Osteocyte (in vitro differentiated cells): ENCODE measurements at regions not wholly inside any gene's neighbourhood (a gene's known extent, or its start where the extent isn't known, plus 50 kb on each side); places are given as distances from the start of the nearest gene placed in this dataset.
"Not testable (repeated sequence)": the region's sequence is repeated elsewhere in the genome, so short reads cannot be mapped to it uniquely, and the experiment has no call there.

Experiments
- DNase-seq: peaks from one replicate; pipeline ENCODE4 v3.0.0; 2021; ENCODE audit warnings: mixed read lengths; ENCODE audit not compliant: unreplicated experiment; ENCODE audit errors: extremely low spot score
- H3K27ac Mint-ChIP-seq: one replicate; pipeline ENCODE4 v1.8.0; 2021; ENCODE audit warnings: mild to moderate bottlenecking, mixed read lengths; ENCODE audit not compliant: unreplicated experiment
- H3K27me3 Mint-ChIP-seq: one replicate; pipeline ENCODE4 v1.8.0; 2021; ENCODE audit warnings: mixed read lengths; ENCODE audit not compliant: unreplicated experiment
- H3K36me3 Mint-ChIP-seq: one replicate; pipeline ENCODE4 v1.8.0; 2021; ENCODE audit warnings: mixed read lengths; ENCODE audit not compliant: unreplicated experiment
- H3K4me1 Mint-ChIP-seq: one replicate; pipeline ENCODE4 v1.8.0; 2021; ENCODE audit warnings: mixed read lengths; ENCODE audit not compliant: unreplicated experiment
- H3K4me3 Mint-ChIP-seq: one replicate; pipeline ENCODE4 v1.8.0; 2021; ENCODE audit warnings: mild to moderate bottlenecking, moderate library complexity, mixed read lengths; ENCODE audit not compliant: unreplicated experiment
- H3K9me3 Mint-ChIP-seq: one replicate; pipeline ENCODE4 v1.8.0; 2021; ENCODE audit warnings: mixed read lengths; ENCODE audit not compliant: unreplicated experiment

DNA sequence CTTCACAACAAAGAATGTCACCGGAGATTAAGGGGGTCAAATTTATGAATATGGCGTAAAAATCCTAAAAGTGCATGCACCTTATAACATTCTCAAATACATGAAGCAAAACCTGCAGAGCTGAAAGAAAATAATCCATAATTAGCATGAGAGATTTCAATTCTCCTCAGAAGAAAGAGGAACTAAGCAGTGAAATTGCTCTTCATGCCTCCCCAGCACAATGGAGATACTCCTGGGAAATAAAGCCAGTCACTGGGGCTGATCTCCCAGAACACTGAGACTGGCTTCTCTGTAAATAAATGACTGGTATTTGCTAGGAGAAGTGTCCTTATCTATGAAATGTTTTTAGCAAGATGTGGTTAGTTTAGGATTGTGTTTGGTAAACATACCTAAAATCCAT lies 68.1 kb downstream of the GOLGA6L6 start:
- not testable (repeated sequence) for H3K27ac Mint-ChIP-seq, H3K9me3 Mint-ChIP-seq, H3K27me3 Mint-ChIP-seq, H3K4me1 Mint-ChIP-seq, H3K4me3 Mint-ChIP-seq, DNase-seq, H3K36me3 Mint-ChIP-seq

DNA sequence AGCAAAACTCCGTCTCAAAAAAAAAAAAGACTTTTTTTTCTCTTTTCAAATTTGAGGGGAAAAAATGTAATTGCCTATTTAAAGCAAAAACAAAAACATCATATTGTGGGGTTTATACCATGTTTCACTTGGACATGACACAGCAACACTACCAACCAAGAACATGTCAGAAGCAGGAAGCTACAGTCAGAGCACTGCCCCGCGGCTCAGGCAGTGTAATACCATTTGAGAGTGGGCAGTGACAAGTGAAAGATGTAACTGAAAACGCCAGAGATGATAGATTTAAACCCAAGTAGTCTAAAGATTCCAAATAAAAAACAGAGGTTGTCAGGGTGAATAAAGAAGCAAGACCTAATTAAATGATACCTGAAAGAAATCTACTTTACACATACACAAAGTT lies 68.6 kb downstream of the GOLGA6L6 start:
- not testable (repeated sequence) for H3K9me3 Mint-ChIP-seq, DNase-seq, H3K27ac Mint-ChIP-seq

DNA sequence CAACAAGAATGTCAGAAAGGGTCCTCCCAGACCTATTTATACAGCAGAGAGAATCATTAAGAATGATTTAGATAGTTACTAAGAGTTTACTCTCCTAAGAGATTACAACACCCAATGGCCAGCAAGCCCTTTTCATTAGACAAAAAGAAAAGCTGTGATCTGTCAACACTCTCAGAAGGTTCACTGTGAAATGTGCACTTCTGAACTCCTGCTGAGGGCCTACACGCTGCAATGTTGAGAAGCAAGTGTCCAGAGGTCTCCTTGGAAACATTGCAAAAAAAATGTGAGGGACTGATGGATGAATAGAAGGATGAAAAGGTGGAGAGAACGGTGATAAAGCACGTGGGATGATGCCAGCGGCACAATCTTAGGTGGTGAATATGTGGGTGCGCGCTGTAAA lies 70.8 kb downstream of the GOLGA6L6 start:
- H3K27ac Mint-ChIP-seq, H3K36me3 Mint-ChIP-seq, H3K27me3 Mint-ChIP-seq, H3K9me3 Mint-ChIP-seq, H3K4me3 Mint-ChIP-seq, DNase-seq, H3K4me1 Mint-ChIP-seq: not testable (repeated sequence)

More for the DNA sequence above, 68.6 kb downstream of the GOLGA6L6 start:
- not testable (repeated sequence) for H3K36me3 Mint-ChIP-seq, H3K27me3 Mint-ChIP-seq, H3K4me3 Mint-ChIP-seq, H3K4me1 Mint-ChIP-seq

DNA sequence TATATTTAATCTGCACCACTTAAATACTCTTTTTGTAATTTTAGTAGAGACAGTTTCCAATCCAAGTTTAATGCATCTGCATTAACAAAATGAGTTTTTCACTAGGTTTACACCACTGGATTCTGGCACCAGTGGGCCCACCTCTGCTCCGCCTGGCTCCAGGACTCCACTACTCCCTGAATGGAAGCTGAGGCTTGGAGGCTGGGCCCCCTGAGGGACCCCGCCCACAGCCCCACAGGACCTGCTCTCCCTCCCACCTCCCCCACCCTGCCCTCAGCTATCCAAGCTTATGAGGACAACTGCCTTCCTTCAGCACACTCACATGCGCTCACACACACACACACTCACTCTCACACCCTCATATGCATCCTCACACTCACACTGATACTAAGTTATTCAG lies 100.5 kb downstream of the GOLGA6L6 start:
- not testable (repeated sequence) for H3K36me3 Mint-ChIP-seq, H3K4me1 Mint-ChIP-seq, H3K27ac Mint-ChIP-seq, H3K9me3 Mint-ChIP-seq, H3K4me3 Mint-ChIP-seq, H3K27me3 Mint-ChIP-seq
- DNase-seq = peak; percentile 75

DNA sequence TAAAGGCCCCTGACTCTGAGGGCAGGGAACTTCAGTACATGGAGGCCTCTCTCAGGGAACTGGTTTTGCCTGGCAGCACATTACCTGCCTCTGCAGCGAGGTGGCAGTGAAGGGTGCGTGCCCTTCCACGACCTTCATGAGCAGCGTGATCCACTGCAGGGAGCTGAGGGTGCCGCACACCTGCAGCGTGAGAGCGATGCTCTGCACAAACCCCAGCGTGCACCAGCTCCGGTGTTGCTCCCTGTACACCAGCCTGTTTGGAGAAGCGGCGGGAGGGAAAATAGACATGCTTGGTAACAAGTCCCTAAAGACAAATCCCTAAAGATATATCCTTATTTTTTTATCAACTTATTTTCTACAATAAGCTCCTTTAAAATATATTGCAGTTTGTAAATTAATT lies 101.2 kb downstream of the GOLGA6L6 start:
- not testable (repeated sequence) for H3K4me3 Mint-ChIP-seq, DNase-seq, H3K9me3 Mint-ChIP-seq, H3K36me3 Mint-ChIP-seq, H3K27me3 Mint-ChIP-seq, H3K4me1 Mint-ChIP-seq, H3K27ac Mint-ChIP-seq

DNA sequence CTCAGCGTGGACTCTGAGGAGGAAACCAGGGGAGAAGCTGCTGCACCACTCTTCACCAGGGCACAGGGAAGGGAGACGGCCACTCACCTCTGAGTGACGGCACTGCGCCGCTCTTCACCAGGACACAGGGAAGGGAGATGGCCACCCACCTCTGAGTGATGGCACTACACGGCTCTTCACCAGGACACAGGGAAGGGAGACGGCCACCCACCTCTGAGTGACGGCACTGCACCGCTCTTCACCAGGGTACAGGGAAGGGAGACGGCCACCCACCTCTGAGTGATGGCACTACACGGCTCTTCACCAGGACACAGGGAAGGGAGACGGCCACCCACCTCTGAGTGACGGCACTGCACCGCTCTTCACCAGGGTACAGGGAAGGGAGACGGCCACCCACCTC lies 102.5 kb downstream of the GOLGA6L6 start:
- not testable (repeated sequence) for H3K27me3 Mint-ChIP-seq, H3K27ac Mint-ChIP-seq, H3K36me3 Mint-ChIP-seq, H3K9me3 Mint-ChIP-seq, H3K4me3 Mint-ChIP-seq, H3K4me1 Mint-ChIP-seq
- DNase-seq = peak; percentile 59

DNA sequence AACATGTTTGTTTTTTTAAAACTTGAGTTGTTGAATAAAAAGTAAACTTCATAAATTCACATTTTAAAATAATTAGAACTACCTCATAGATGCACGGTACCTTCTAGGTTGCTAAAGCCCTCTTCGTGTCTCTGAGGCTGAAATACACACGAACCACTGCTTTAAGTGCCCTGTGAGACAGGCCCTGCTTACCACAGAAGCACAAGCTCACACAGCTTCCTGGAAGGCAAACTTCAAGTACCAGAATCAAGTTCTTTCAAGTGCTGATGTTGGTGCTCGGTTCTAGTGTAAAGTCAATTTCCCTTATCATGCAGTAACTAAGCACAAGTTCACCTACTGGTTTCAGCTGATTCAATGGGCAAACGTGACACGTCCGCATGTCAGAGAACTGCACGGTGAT lies 103.3 kb downstream of the GOLGA6L6 start:
- not testable (repeated sequence) for DNase-seq, H3K27me3 Mint-ChIP-seq, H3K36me3 Mint-ChIP-seq, H3K27ac Mint-ChIP-seq, H3K9me3 Mint-ChIP-seq, H3K4me1 Mint-ChIP-seq, H3K4me3 Mint-ChIP-seq

DNA sequence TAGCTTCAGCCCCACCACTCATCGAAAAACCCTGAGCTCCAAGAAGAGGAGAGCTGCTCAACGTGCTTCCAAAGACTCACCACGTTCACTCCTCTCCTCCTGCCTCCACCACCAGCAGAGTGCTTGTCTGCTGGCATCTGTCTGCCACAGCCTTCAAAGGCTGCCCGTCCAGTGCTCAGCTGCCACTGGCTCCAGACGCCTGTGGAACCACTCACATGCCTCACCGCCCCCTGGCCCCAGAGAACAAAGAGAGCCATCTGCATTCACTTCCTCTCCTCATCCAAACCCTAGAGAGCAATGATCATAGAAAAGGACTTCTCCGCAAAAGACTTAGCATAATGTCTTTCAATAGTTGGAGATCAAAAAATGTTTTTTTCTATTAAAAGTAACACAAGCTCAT lies 108.1 kb downstream of the GOLGA6L6 start:
- DNase-seq, H3K4me1 Mint-ChIP-seq, H3K36me3 Mint-ChIP-seq, H3K4me3 Mint-ChIP-seq, H3K9me3 Mint-ChIP-seq, H3K27me3 Mint-ChIP-seq, H3K27ac Mint-ChIP-seq: not testable (repeated sequence)

DNA sequence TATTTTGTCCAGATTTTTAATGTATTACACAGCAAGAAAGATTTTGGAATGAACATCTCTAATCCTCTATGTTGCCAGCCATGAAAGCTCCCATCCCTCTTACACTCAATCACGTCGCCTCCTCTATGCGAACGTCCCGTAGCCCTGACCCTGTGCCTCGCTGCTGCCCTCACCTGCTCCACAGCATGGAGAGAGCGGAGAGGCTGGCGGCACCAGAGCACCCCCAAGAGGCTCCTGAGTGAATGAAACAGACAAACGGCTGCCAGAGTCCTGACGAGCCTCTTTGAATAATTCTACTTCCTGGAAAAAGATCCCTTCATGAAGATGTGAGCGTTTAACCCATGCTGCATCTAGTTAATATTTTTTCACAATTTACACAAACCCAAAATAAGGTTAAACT lies 111.1 kb downstream of the GOLGA6L6 start:
- not testable (repeated sequence) for H3K9me3 Mint-ChIP-seq, H3K4me1 Mint-ChIP-seq, DNase-seq, H3K36me3 Mint-ChIP-seq, H3K4me3 Mint-ChIP-seq, H3K27ac Mint-ChIP-seq, H3K27me3 Mint-ChIP-seq

DNA sequence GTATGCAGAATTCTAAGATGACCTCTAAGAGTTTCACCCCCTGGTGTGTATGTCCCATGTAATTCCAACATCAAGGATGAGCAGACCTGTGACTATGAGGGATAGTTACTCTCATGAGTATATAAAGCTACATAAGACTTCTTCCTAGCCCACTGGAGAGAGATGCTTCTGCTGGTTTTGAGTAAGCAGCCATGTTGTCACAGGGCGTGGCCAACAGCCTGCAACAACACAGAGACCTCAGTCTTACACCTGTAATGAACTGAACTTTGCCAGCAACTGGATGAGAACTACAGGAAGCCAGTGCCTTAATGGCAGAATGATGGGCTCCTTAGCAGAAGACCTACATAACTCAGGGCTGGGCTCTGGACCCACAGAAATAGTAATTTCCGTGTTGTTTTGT lies 120.9 kb downstream of the GOLGA6L6 start:
- not testable (repeated sequence) for H3K36me3 Mint-ChIP-seq, H3K4me1 Mint-ChIP-seq, H3K27me3 Mint-ChIP-seq, H3K4me3 Mint-ChIP-seq, H3K27ac Mint-ChIP-seq
- DNase-seq = peak; percentile 85
- peaks cover 21% of the 10 kb centered on the region for H3K9me3 Mint-ChIP-seq

DNA sequence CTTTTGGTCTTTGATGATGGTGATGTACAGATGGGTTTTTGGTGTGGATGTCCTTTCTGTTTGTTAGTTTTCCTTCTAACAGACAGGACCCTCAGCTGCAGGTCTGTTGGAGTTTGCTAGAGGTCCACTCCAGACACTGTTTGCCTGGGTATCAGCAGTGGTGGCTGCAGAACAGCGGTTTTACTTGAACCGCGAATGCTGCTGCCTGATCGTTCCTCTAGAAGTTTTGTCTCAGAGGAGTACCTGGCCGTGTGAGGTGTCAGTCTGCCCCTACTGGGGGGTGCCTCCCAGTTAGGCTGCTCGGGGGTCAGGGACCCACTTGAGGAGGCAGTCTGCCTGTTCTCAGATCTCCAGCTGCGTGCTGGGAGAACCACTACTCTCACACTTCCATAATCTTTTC lies 125.0 kb downstream of the GOLGA6L6 start:
- not testable (repeated sequence) for H3K27me3 Mint-ChIP-seq, H3K4me1 Mint-ChIP-seq, H3K27ac Mint-ChIP-seq, H3K36me3 Mint-ChIP-seq, H3K4me3 Mint-ChIP-seq
- peaks cover 37% of the 10 kb centered on the region for H3K9me3 Mint-ChIP-seq
- peak; percentile 86 for DNase-seq

DNA sequence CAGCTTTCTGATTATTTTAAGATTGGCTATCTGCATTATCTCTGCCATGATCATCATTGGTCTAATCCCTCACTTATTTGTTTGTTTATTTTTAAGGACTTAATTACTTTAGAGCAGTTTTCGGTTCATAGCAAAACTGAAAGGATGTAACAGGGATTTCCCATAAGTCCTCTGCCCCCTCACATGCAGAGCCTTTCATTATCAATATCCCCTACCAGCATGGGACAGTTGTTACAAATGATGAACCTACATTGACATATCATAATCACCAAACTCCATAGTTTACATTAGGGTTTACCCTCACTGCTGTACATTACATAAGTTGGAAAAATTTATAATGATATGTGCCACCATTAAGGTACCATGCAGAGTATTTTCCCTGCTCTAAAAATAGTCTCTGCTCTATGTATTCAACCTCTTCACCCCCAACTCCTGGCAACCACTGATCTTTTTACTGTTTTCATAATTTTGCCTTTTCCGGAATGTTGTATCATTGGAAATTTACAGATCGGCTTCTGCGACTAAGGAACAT lies 131.9 kb downstream of the GOLGA6L6 start:
- H3K4me1 Mint-ChIP-seq, H3K4me3 Mint-ChIP-seq, H3K27me3 Mint-ChIP-seq, H3K27ac Mint-ChIP-seq, H3K36me3 Mint-ChIP-seq, DNase-seq: not testable (repeated sequence)
- H3K9me3 Mint-ChIP-seq = peaks cover 14% of the 10 kb centered on the region
